GM21529 (cell line): ENCODE measurements at regions not wholly inside any gene's neighbourhood (a gene's known extent, or its start where the extent isn't known, plus 50 kb on each side); places are given as distances from the start of the nearest gene placed in this dataset.
A peak's percentile ranks its signal among the peaks of the same experiment; 100 is the strongest.
"Not testable (repeated sequence)": the region's sequence is repeated elsewhere in the genome, so short reads cannot be mapped to it uniquely, and the experiment has no call there.

Experiments used
- ATAC-seq: cut with Tn5 transposase; IDR thresholded peaks from one replicate; pipeline ENCODE4 v1.9.1; 2021; ENCODE audit not compliant: unreplicated experiment

DNA sequence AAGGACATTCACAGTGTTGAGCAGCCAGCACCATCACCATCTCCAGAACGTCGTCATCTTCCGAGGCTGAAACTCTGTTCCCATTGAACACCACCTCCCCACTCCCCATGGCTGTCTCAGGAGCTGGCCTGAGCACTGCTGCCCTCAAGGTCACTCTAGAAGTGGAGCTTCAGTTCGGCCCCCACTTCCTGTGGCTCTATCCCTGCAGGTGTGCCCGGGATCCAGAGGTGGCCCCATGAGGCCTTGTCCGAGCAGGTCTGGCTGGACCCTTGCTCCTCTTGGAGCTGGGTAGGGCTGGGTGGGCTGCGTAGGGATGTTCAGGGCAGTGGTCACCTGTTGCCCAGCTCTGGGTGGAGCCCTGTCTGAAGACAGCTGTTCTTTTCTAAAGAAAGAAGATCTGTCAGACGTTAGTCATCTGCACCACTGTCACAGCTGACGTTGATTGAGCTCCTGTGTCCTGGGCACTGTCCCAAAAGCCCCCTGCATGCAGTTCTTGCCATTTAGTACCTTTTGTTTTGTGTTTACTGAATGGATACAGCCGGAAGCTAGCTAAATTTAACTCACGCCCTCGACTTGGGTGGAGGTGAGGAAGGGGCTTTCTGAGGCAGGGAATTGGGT lies 75.5 kb upstream of the CLDN5 start:
- no peak for ATAC-seq

- ATAC-seq: not testable (repeated sequence)
Measured at GRCh38 chr22:19603346-19603745, 79.1 kb upstream of the CLDN5 start.

DNA sequence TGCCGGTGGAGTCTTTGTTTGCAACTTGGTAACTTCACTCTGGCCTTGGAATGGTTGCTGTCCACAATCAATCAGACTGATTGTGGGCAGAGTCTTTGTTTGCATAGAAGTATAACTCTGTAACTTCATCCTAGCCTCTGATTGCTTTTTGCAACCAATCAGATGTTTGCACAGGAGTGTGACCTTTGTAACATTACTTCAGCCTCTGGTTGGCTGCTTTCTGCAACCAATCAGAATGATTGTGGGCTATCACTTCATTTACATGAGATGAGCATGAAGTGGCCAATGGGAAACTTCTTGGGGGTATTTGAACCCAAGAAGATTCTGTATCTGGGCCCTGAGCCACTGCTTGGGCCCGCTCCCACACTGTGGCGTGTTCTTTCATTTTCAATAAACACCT lies 79.6 kb upstream of the CLDN5 start:
- no peak for ATAC-seq

- ATAC-seq: no peak
Measured at GRCh38 chr22:19604711-19605268, 80.6 kb upstream of the CLDN5 start.

GRCh38 chr22:19605508-19606331 lies 81.5 kb upstream of the CLDN5 start:
- ATAC-seq: no peak

GRCh38 chr22:19606332-19607191 lies 82.4 kb upstream of the CLDN5 start:
- ATAC-seq: no peak

DNA sequence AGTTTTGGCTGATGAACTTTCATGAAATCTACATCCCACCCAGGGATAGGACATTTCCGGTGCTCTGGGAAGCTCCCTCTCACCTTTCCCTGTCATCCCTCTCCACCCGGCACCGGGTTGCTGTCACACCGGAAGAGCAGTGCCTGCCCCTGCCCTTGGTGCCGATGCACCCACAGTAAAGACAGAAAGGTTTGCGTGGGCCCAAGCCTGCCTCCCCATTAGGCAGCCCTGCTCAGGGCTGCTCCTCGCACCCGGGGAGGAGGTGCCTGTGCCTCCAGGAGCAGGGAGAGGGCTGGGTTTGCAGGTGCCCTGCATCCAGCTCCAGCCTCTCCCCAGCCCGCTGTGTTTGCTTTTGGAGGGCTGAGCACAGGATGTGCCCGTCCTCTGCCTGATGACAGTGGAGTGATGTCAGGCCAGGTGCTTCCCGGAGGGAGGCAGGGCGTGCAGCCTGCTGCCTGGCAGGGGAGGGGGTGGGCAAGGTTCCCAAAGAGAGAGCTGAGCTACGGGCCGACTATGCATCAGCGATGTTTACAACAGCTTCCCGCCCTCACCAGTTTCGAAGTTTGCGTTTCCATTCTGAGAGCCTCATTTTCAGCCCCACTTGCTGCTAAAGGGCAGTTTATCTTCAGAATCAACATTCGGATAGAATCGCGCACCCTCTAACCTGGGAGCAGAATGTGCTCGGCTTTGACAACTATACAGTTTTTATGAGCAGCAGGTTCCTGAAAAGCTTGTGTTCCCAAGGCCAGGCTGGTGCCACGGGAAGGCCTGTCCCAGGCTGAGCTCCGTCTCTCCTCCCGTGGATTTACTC lies 83.2 kb upstream of the CLDN5 start:
- ATAC-seq: no peak

DNA sequence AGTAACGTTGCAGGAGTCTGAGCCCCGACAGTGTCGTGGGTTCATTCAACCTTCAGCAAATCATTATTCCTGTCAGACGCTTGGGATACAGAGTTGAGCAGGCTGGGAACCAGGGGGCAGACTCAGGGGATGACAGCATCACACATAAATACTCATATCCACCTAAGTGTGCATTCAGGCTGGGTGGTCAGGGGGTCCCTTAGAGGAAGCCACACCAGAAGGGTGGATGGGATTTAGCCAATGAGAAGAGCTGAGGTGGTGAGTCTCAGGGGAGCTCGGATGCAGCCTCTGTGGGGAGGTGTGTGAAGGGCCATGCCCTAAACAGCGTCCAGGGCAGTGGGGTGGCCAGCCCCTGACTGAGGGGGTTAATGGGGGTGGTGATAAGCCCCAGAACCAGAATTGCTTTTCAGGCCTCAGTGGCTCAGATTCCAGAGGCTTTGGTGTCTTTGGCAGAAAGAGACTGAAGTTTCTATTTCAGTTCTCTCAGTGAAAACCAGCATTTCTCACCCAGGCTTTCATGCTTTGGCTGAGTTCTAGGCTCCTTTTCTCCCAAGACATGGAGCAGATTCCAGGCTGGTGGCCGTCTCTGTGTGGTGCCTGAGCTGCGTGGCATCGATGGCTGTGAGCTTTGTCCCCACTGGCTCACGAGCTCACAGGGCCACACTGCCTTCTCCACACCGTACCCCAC lies 83.9 kb upstream of the CLDN5 start:
- no peak for ATAC-seq

DNA sequence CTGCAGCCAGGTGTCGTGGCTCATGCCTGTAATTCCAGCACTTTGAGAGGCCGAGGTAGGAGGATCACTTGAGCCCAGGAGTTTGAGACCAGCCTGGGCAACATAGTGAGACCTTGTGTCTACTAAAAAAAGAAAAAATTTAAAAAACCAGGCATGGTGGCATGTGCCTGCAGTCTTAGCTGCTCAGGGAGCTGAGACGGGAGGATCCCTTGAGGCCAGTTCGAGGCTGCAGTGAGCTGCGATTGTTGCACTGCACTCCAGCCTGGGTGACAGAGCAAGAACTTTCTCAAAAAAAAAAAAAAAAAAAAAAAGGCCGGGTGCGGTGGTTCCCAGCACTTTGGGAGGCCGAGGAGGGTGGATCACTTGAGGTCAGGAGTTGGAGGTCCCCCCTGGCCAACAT lies 85.5 kb upstream of the CLDN5 start:
- not testable (repeated sequence) for ATAC-seq

DNA sequence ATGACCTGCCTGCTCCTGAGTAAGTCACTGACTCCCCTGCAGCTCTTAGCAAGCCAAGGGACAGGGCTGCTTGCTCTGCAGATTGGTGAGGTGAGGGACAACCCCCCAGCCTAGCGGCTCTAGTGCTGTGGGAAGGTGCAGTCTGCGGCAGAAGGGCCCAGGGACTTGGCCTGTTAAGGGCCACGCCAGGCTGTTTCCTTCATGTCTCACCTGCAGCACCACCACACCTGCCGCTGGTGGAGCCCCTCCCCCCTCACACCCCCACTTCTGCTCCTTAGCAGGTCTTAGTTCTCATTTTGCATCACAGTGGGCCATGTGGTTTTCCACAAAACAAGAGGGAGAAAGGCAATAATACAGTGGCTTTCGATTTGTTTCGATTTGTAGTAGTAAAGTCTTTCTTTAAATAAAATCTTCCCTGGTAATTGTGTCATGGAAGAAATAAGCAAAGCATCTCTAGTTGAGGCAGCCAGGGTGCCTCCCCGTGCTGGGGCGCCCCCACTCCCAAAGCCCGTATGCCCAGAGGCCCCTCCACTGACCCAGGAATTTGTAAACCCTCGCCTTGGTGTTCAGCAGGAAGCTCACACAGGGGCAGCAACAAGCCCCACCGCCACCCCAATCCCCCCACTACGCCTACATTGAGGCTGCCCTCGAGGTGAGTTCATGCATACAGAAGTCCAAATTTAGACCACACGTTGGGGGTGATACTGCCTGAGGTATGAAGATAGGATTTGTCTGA lies 86.5 kb upstream of the CLDN5 start:
- ATAC-seq: no peak

GRCh38 chr22:19611590-19611989 lies 87.4 kb upstream of the CLDN5 start:
- no peak for ATAC-seq

- ATAC-seq: no peak
Measured at GRCh38 chr22:19612866-19613572, 88.8 kb upstream of the CLDN5 start.

DNA sequence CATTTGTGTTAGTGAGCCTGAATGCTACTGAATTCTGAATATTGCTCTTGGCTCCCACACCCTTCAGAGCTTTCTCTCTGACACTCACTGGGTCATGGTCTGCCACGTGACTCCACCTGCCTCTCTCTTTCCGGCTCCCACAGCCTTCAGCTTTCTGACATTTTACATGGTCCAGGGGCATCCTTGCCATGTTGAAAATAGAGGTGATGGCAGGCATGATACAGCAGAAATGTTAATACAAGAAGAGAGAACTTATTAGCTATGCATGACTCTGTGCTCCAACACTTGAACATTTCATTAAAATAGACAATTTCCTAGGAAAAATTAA lies 90.3 kb upstream of the CLDN5 start:
- no peak for ATAC-seq

GRCh38 chr22:19615001-19615461 lies 90.8 kb upstream of the CLDN5 start:
- ATAC-seq: no peak

GRCh38 chr22:19615867-19616581 lies 91.8 kb upstream of the CLDN5 start:
- no peak for ATAC-seq

- ATAC-seq: peak; percentile 74
Measured at GRCh38 chr22:19619144-19620009, 94.9 kb upstream of the SEPTIN5 start.

- no peak for ATAC-seq
Measured at GRCh38 chr22:19620742-19621371, 93.4 kb upstream of the SEPTIN5 start.
